Activated naive CD4-positive, alpha-beta T cell (primary cell): ENCODE measurements at regions not wholly inside any gene's neighbourhood (a gene's known extent, or its start where the extent isn't known, plus 50 kb on each side); places are given as distances from the start of the nearest gene placed in this dataset.

Experiments used
- DNase-seq, 4 experiments: peaks; one replicate each; lab custom pipeline; 2025; lab: John Stamatoyannopoulos, UW

- DNase-seq, result no peak
Observed at GRCh38 chr5:71865665-71866320, 146.7 kb downstream of the CARTPT start.

- DNase-seq, result no peak
Observed at GRCh38 chr5:71872311-71872864, 153.3 kb downstream of the CARTPT start.

- no peak for DNase-seq
Observed at GRCh38 chr5:71873191-71873591, 154.1 kb downstream of the CARTPT start.

GRCh38 chr5:71874521-71874920, 155.4 kb downstream of the CARTPT start:
- no peak for DNase-seq

GRCh38 chr5:71877511-71877910, 158.4 kb downstream of the CARTPT start:
- DNase-seq, result no peak

GRCh38 chr5:71880536-71880935, 161.5 kb downstream of the CARTPT start:
- DNase-seq, result no peak

GRCh38 chr5:71882826-71883741, 164.0 kb downstream of the CARTPT start:
- no peak for DNase-seq

GRCh38 chr5:71883742-71884103, 164.6 kb downstream of the CARTPT start:
- DNase-seq, result no peak

- DNase-seq, result no peak
Observed at GRCh38 chr5:71884926-71885325, 165.9 kb downstream of the CARTPT start.

GRCh38 chr5:71886406-71886805, 167.3 kb downstream of the CARTPT start:
- DNase-seq, result no peak

- no peak for DNase-seq
Observed at GRCh38 chr5:71887680-71888079, 168.6 kb downstream of the CARTPT start.

- DNase-seq, result no peak
Observed at GRCh38 chr5:71891406-71891805, 172.3 kb downstream of the CARTPT start.

GRCh38 chr5:71891856-71892255, 172.8 kb downstream of the CARTPT start:
- no peak for DNase-seq

GRCh38 chr5:71892641-71893365, 173.7 kb downstream of the CARTPT start:
- DNase-seq, result no peak

GRCh38 chr5:71893451-71893850, 174.4 kb downstream of the CARTPT start:
- DNase-seq, result no peak

- DNase-seq, result no peak
Observed at GRCh38 chr5:71894091-71894490, 175.0 kb downstream of the CARTPT start.

GRCh38 chr5:71895546-71895945, 176.5 kb downstream of the CARTPT start:
- no peak for DNase-seq

- no peak for DNase-seq
Observed at GRCh38 chr5:71899865-71900342, 180.8 kb downstream of the CARTPT start.

- DNase-seq, result no peak
Observed at GRCh38 chr5:71903808-71904207, 184.7 kb downstream of the CARTPT start.

GRCh38 chr5:71904852-71905251, 185.8 kb downstream of the CARTPT start:
- DNase-seq, result no peak

- no peak for DNase-seq
Observed at GRCh38 chr5:71905834-71906711, 187.0 kb downstream of the CARTPT start.
